SU-DHL-6 (cell line): ENCODE measurements at regions not wholly inside any gene's neighbourhood (a gene's known extent, or its start where the extent isn't known, plus 50 kb on each side); places are given as distances from the start of the nearest gene placed in this dataset.

Source experiments
- H2AFZ ChIP-seq: fragments of 200-600 bp; sonication (generic); 2 replicates; pipeline ENCODE4 v1.6.1; 2014; ENCODE audit warnings: low read depth, mild to moderate bottlenecking, moderate library complexity, mixed read lengths, antibody characterized with exemption, low read length; ENCODE audit not compliant: severe bottlenecking
- H3F3A ChIP-seq: fragments of 200-600 bp; shearing (Covaris generic); 2 replicates; pipeline ENCODE4 v1.6.0; 2016; ENCODE audit warnings: antibody characterized with exemption, mild to moderate bottlenecking; ENCODE audit not compliant: insufficient read depth
- H3K27ac ChIP-seq: fragments of 200-600 bp; sonication (generic); 2 replicates; pipeline ENCODE4 v1.5.1; 2016; ENCODE audit warnings: low read depth, mild to moderate bottlenecking, low read length, moderate library complexity, mixed read lengths
- H3K27me3 ChIP-seq: fragments of 200-600 bp; sonication (generic), shearing (Covaris generic); 2 replicates; pipeline ENCODE4 v1.6.0; 2014; ENCODE audit warnings: mild to moderate bottlenecking, low read length
- H3K36me3 ChIP-seq: fragments of 200-600 bp; sonication (generic); 2 replicates; pipeline ENCODE4 v1.6.1; 2014; ENCODE audit warnings: mild to moderate bottlenecking, low read length, mixed read lengths
- H3K4me2 ChIP-seq: fragments of 300-600, 200-600 bp; shearing (Covaris generic), sonication (generic); 2 replicates; pipeline ENCODE4 v1.6.0; 2014; ENCODE audit warnings: low read length, low read depth, mild to moderate bottlenecking; ENCODE audit not compliant: poor library complexity, severe bottlenecking
- H3K4me3 ChIP-seq: fragments of 200-600 bp; sonication (generic); 2 replicates; pipeline ENCODE4 v1.5.1; 2014; ENCODE audit warnings: antibody characterized with exemption, low read length, mild to moderate bottlenecking, mixed read lengths; ENCODE audit not compliant: insufficient read depth, poor library complexity, severe bottlenecking
- H3K79me2 ChIP-seq: fragments of 200-600 bp; sonication (generic); 2 replicates; pipeline ENCODE4 v1.6.1; 2014; ENCODE audit warnings: mild to moderate bottlenecking, low read length, moderate library complexity; ENCODE audit not compliant: insufficient read depth
- H3K9ac ChIP-seq: fragments of 200-600 bp; sonication (generic); 2 replicates; pipeline ENCODE4 v1.7.0; 2014; ENCODE audit warnings: mild to moderate bottlenecking, low read length
- H3K9me2 ChIP-seq: fragments of 200-600 bp; sonication (generic); replicated peaks from 2 replicates; pipeline ENCODE4 v1.6.1; 2014; ENCODE audit warnings: low read length; ENCODE audit not compliant: insufficient read depth
- H3K9me3 ChIP-seq: fragments of 200-600 bp; sonication (generic); 2 replicates; pipeline ENCODE4 v1.6.1; 2014; ENCODE audit warnings: low read length, mixed read lengths; ENCODE audit not compliant: insufficient read depth
- H4K20me1 ChIP-seq: fragments of 200-600 bp; sonication (generic); 2 replicates; pipeline ENCODE4 v1.6.1; 2014; ENCODE audit warnings: low read depth, mild to moderate bottlenecking, antibody characterized with exemption, low read length, moderate library complexity, mixed read lengths
- EZH2phosphoT487 ChIP-seq: fragments of 200-600 bp; sonication (generic), shearing (Covaris generic); conservative IDR thresholded peaks from 2 replicates; pipeline ENCODE4 v1.6.1; 2018; ENCODE audit warnings: mild to moderate bottlenecking, antibody characterized with exemption, low read length, moderate library complexity, mixed read lengths
- TF ChIP-seq, protein P1 (sequence below): fragments of 200-600 bp; sonication (generic); IDR thresholded peaks from one replicate; pipeline ENCODE4 v1.5.1; 2017; ENCODE audit warnings: antibody characterized with exemption, mild to moderate bottlenecking, low read length, moderate library complexity; ENCODE audit not compliant: insufficient read depth, poor library complexity, severe bottlenecking

DNA sequence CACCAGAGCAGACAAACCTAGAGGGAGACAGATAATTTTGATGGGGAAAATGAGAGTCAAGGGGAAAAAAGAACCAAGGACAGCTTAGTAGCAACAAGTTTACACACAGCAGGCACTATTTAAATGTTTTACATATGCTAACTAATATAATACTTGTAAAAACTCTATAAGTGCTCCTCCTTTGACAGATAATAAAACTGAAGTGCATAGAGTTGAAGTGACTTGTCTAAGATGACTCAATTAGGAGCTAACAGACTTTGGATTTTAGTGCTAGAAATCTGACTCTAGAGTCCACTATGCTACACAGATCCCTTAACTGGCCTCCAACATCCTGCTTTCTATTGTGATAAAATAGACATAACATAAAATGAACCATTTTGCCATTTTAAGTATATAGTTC is 506.9 kb downstream of the SATB2 start:
- Histone ChIP-seq H3K27ac (no peak overlapping the region), H3K4me3 (no peak overlapping the region), H3K27me3 (no peaks in the 10 kb centered on the region), H3F3A (no peaks in the 10 kb centered on the region), H3K9ac (no peak overlapping the region), H3K9me3 (no peaks in the 10 kb centered on the region), H3K36me3 (no peaks in the 10 kb centered on the region), H2AFZ (no peak overlapping the region), H3K9me2 (no peaks in the 10 kb centered on the region), H4K20me1 (no peaks in the 10 kb centered on the region), H3K4me2 (no peak overlapping the region), H3K79me2 (no peaks in the 10 kb centered on the region)
- no peak for TF ChIP-seq EZH2phosphoT487
- TF ChIP-seq, protein P1, sequence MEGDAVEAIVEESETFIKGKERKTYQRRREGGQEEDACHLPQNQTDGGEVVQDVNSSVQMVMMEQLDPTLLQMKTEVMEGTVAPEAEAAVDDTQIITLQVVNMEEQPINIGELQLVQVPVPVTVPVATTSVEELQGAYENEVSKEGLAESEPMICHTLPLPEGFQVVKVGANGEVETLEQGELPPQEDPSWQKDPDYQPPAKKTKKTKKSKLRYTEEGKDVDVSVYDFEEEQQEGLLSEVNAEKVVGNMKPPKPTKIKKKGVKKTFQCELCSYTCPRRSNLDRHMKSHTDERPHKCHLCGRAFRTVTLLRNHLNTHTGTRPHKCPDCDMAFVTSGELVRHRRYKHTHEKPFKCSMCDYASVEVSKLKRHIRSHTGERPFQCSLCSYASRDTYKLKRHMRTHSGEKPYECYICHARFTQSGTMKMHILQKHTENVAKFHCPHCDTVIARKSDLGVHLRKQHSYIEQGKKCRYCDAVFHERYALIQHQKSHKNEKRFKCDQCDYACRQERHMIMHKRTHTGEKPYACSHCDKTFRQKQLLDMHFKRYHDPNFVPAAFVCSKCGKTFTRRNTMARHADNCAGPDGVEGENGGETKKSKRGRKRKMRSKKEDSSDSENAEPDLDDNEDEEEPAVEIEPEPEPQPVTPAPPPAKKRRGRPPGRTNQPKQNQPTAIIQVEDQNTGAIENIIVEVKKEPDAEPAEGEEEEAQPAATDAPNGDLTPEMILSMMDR: no peak

DNA sequence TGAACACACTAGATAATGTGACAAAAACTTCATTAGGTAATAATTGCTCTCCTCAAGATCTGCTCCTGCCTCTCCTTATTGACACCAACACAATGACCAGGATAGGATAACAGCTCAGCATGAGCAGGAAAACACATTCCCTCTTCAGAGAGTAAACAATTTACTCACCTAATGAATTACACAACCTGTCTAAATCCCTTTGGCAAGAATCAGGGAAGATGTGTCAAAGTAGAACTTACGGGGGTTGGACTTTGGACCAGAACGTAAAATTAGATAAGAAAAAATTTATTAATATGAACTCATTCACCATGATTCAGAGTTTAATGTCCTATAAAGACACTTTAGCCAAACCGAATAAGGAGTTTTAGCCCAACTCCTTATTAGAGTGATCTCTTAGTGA is 512.2 kb downstream of the SATB2 start:
- no peaks in the 10 kb centered on the region for H3K36me3 ChIP-seq
- H3K4me2 ChIP-seq: no peak overlapping the region
- no peak overlapping the region for H2AFZ ChIP-seq
- no peak overlapping the region for H3K4me3 ChIP-seq
- TF ChIP-seq, protein P1: no peak
- TF ChIP-seq EZH2phosphoT487: no peak
- H3K79me2 ChIP-seq: no peaks in the 10 kb centered on the region
- H3K9me2 ChIP-seq: no peaks in the 10 kb centered on the region
- no peaks in the 10 kb centered on the region for H3K9me3 ChIP-seq
- no peaks in the 10 kb centered on the region for H3F3A ChIP-seq
- H3K9ac ChIP-seq: no peak overlapping the region
- H4K20me1 ChIP-seq: no peaks in the 10 kb centered on the region
- H3K27ac ChIP-seq: no peak overlapping the region
- H3K27me3 ChIP-seq: no peaks in the 10 kb centered on the region

DNA sequence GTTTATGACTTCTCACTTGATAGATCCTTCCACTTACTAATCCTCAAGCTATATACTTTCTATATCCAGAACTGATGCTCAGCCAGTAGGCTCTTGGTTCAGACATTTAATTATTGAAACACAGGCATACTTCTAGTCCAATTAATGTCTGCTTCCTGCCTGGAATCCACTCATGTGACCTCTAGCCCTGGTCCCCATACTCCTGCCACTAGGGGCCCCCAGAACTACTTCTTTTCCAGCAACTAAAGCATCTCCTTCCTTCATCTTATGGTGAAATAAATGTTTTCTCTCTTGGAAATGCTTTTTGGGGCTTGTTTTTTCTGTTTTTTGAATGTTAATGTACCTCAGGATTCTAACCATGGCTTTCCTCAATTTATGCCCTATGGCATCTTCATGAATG is 527.6 kb downstream of the SATB2 start:
- Histone ChIP-seq H3K9me3 (no peaks in the 10 kb centered on the region), H3F3A (no peaks in the 10 kb centered on the region), H3K27ac (no peak overlapping the region), H3K36me3 (no peaks in the 10 kb centered on the region), H3K27me3 (no peaks in the 10 kb centered on the region), H3K9me2 (no peaks in the 10 kb centered on the region), H3K4me3 (no peak overlapping the region), H3K4me2 (no peak overlapping the region), H3K79me2 (no peaks in the 10 kb centered on the region), H3K9ac (no peak overlapping the region), H2AFZ (no peak overlapping the region), H4K20me1 (no peaks in the 10 kb centered on the region)
- TF ChIP-seq, protein P1: no peak
- no peak for TF ChIP-seq EZH2phosphoT487
